H1 (cell line): ENCODE measurements at regions not wholly inside any gene's neighbourhood (a gene's known extent, or its start where the extent isn't known, plus 50 kb on each side); places are given as distances from the start of the nearest gene placed in this dataset.

Experiments used
- CHD7 ChIP-seq: fragments of 300-600 bp; sonication (generic); IDR thresholded peaks from 2 replicates; pipeline ENCODE4 v1.7.1; 2012; ENCODE audit warnings: low read length, moderate library complexity, mild to moderate bottlenecking, inconsistent platforms; ENCODE audit not compliant: insufficient replicate concordance
- TAF7 ChIP-seq: optimal IDR thresholded peaks from 2 replicates; pipeline ENCODE3; 2011; ENCODE audit warnings: low read depth, mild to moderate bottlenecking, inconsistent platforms, low read length, moderate library complexity, borderline replicate concordance
- USF2 ChIP-seq: IDR thresholded peaks from 2 replicates; pipeline ENCODE4 v1.6.1; 2011; ENCODE audit warnings: low read length, improper control_type of control experiment

- TF ChIP-seq CHD7 (no peak), TAF7 (no peak), USF2 (no peak)
Observed at GRCh38 chr9:73234008-73234360, 82.3 kb downstream of the ANXA1 start (continued).
